Pons (tissue), 1 donor: ENCODE measurements at regions not wholly inside any gene's neighbourhood (a gene's known extent, or its start where the extent isn't known, plus 50 kb on each side); places are given as distances from the start of the nearest gene placed in this dataset.
"Not testable (repeated sequence)": the region's sequence is repeated elsewhere in the genome, so short reads cannot be mapped to it uniquely, and the experiment has no call there.

Source experiments
- DNase-seq: peaks from one replicate; pipeline ENCODE4 v3.0.0-alpha.2; 2016; ENCODE audit warnings: low spot score

DNA sequence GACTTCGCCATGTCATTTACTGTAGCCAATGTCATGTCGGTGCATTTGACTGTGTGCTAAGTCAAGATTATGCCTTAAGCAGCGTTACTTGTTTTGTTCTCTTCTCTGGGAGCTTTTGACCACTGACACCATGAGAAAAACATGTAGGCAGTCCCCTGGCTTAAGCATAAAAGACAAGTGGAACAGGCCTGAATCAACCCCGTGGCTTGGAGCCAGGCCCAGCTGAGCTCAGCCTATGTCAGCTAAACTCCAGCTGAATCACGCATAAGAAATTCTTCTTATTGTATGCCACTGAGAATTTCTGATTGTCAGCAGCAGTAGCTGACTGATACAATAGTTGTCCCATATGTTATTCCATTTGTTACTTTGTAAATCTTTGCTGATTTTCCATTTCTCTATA is 261.9 kb downstream of the CBLL2 start:
- DNase-seq = no peak

DNA sequence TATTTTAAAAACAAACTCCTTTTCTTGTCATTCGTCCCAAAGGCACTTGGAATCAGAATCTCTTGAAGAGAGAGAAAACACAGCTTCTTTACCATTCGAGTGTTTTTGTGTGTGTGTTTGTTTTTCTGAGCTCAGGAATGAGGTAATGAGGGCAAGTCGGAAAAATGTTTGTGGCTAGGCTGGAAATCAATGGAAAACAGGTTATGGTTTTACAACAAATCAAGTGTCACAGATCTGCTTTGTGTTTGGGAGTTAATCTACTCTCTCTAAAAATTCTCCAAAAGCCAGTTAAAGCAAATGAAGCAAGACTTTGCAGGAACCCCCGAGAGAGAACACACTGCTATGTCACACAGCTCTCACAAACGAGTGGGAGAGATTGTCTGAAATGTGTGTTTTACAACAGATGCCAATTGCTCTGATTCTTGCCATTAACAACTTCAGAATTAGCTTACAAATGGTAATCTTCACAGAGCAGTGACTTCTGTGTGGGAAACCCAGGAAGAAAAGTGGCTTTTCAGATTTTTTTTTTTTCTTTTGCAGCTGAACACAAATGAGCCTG is 264.1 kb downstream of the CBLL2 start:
- no peak for DNase-seq

DNA sequence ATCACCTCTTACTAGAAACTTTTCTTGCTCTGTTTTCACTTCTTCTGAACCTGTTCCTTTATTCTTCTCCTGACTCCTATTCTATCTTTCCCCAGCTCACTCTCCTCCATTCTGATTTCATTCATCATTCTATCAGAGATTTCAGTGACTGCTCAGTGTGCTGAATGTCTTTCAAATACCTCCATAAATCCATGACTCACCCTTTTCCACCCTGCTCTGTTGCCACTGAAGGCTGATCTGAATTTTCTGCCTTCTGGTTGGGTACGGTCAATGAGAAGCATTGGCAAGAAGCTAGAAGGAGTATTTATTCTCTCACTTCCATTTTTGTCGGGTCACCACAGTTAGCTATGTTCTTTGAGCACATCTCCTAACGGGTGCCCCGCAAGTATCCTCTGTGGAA is 265.9 kb downstream of the CBLL2 start:
- DNase-seq = no peak

DNA sequence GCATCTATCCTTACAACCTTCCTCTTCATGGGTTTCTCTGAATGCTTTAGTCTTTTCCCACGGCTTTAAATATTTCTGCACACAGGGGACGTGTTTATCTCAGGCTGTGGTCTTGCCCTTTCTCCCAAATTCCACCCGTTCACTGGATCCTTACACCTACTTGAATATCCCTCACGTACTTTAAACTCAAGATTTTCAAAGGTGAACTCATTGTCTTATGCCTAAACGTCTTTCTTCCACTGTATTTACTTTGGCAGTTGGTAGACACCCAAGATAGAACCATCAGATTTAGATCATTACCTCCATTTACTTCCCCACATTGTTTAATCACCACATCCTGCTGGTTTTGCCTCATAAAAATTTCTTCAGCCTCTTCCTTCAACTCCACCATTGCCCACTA is 269.2 kb downstream of the CBLL2 start:
- DNase-seq = no peak

DNA sequence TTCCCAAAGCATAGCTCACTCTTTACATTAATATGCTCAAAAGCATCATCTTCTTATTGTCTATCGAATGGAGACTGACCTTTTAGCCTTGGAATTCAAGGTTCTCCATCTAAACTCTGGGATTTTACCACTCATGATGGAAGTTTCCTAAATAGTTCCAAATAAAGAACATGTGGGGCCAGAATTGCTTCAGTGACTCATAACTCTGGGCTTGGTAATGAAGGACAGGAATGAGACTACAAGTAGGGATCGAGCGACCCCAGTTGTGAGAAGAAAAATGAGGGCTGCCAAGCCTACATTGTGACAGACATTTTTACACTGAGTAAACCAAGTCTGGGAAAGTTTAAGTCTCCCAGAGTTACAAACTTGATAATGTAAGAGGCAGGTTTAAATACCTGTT is 269.9 kb downstream of the CBLL2 start:
- DNase-seq = no peak

DNA sequence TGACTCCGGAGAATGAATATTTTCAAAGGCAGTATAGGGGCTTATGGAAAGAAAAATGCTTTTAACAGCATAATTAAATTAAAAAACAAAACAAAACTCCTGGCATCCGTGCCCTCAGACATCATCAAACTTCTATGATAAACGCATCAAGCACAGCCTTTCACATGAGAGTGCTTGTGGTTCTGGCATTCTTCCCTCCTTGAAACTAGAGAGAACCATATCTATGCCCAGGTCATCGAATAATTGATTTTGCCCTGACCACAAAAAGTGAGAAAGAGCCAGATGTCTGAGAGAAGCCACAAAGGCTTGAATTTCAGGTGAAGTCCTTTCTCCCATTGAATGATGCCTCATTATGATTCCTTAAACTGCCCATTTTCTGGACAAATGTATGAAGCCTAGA is 286.8 kb downstream of the CBLL2 start:
- no peak for DNase-seq

DNA sequence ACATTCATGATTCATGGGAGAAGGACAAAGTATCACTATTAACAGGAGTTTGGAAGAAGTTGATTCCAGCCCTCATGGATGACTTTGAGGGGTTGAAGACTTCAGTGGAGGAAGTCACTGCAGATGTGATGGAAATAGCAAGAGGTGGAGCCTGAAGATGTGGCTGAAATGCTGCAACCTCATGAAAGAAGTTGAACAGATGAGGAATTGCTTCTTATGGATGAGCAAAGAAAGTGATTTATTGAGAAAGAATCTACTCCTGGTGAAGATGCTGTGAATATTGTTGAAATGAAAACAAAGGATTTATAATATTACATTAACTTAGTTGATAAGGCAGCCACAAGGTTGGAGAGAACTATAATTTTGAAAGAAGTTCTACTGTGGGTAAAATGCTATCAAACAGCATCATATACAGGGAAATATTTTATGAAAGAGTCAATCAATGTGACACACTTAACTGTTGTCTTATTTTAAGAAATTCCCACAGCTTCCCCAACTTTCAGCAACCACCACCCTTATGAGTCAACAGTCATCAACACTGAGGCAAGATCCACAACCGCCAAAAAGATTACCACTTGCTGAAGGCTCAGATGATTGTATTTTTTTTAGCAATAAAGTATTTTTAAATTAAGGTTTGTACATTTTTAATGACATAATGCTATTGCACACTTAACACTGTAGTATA is 302.6 kb downstream of the CBLL2 start:
- no peak for DNase-seq

DNA sequence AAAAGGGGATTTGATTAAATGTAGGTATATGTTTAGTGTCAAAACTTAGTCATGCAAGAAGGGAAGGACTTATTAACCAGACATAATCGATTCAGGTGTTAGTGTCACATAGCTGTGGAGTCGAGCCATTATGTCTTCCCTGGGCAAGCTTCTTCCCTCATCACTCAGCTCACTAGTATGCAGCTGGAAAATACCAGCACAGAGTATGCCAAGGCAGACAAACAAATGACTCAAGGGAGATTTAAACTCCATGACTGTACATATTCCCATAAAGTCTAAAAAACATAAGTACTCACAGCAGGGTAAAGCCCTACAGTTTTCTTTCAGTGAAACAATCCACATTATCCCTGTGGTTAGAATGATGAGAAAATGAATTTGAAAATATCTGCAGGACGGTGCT is 304.5 kb downstream of the CBLL2 start:
- DNase-seq = no peak

DNA sequence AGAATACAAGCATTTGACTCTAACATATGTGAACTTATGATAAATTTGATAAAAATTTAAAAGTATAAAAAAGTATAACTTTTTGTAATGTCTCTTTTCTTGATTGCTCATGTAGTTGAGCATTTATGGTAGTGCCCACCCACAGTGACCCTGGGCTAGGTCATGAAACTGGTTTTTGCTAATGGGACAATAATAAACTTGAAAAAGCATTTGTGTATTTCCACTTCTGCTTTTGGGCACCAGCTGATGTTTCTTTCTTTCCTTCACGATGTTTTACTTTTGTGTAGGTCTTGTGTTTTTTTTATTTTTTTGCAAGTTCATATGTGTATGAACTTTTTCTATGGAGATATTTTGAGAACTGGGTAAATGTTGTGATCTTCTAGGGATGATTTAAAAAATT is 313.1 kb downstream of the CBLL2 start:
- DNase-seq = no peak

DNA sequence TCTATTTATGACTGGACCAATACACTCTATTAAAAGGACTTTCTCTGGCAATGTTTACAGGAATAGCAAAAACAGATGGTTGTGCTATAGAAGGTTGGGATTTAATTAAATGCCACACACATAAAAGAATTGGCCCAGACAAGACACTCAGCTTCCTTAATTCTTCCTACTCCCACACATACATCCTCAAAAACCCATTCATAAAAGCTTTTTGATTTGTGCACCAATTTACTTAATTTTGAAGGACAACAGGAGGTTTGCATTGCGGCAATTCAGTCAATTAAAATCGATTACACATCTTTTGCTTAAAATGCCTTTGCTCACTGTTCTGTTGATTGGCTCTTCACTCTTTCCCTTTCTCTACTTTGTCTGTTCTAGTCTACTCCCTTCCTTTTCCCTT is 317.1 kb downstream of the CBLL2 start:
- no peak for DNase-seq

DNA sequence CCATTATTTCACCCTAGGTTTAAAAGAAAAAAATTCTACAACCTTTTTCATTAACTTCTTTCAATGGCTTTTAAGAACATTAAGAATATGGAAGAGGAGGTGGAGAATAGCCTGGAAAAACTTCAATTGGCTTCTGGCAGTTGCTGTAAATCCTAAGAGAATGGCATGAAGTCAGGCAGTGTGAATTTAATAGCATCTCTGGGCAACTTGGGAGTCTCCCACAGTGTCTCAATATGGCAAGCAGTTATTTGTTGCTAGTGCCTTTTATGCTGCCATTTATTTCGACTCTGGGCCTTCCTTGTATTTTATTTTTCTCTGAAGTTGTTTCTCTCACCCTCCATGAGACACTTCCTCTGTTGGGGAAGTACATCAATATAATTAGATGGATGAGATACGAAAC is 322.1 kb downstream of the CBLL2 start:
- DNase-seq = peak; percentile 1

DNA sequence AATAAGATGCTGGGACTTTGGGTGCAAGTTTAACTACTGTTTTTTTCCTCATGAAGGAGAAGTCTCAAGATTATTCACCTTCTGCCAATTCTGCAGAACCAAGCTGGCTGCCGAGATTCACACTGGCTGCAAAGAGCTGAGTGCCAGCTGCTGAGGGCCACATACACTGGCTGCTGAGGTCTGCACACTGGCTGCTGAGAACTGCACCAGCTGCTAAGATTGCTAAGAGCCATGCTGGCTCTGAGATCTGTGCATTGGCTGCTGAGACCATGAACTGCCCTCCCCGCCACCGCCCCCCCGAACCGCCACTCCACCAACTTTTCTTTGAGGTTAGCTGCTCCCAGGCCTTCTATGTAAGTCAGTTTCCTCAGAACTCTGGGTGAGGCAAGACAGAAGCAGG is 330.3 kb downstream of the CBLL2 start:
- no peak for DNase-seq

DNA sequence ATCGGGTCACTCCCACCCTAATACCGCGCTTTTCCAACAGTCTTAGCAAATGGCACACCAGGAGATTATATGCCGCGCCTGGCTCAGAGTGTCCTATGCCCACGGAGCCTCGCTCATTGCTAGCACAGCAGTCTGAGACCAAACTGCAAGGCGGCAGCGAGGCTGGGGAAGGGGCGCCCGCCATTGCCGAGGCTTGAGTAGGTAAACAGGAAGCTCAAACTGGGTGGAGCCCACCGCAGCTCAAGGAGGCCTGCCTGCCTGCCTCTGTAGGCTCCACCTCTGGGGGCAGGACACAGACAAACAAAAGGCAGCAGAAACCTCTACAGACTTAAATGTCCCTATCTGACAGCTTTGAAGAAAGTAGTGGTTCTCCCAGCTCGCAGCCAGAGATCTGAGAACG is 336.7 kb downstream of the CBLL2 start:
- not testable (repeated sequence) for DNase-seq

DNA sequence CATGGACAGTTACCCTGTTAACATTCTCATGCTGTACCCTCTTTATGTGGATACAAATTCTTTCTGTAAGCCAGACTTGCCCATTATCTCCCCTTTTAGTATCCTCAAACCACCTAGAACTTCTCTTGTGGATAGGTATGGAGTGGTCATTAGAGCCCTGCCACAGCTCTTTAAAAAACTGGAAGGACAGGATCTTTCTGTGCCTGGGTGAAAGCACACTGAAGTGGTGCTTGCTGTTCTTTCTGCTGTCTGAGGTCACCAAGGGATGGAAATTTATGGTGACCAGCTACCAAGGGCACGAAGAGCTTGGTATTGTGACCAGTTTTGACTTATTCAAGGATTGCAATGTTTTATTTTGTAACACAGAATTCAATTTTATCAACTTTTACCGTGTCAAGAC is 344.2 kb downstream of the CBLL2 start:
- no peak for DNase-seq

DNA sequence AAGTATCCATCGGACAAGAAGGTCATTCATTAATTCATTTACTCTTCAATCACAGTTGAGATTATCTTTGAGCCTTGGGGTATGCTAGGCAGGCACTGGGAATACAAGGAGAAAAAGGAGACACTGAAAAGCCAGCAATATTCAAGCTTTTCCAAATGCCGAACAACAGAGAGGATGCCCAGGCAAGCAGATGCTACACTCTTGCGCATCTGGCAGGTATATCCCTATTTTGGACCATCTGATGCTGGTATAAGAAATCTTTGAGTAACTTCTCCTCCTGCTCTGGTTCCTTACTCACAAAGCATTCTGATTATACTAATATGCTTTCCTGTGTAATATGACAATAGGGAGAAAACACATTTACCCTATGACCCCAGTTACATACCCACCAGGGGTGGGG is 354.9 kb downstream of the CBLL2 start:
- DNase-seq = no peak

DNA sequence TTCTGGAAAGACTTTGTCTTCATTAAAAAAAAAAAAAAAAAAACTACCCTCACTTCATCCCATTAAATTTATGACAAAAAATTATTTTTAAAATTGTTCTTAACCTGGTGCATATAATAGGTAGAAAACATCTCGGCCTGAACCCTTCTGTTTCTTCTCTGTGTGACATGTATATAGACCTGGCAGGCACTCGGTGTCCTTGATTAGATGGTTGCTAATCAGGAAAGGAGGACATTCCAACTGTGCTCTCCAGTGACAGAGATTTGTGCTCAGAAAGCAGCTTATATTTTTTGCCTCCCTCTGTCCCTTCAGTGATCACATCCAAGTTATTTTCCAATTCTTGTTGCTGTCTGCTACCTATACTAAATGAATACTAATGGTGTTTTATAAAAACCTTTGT is 355.6 kb downstream of the CBLL2 start:
- DNase-seq = no peak

DNA sequence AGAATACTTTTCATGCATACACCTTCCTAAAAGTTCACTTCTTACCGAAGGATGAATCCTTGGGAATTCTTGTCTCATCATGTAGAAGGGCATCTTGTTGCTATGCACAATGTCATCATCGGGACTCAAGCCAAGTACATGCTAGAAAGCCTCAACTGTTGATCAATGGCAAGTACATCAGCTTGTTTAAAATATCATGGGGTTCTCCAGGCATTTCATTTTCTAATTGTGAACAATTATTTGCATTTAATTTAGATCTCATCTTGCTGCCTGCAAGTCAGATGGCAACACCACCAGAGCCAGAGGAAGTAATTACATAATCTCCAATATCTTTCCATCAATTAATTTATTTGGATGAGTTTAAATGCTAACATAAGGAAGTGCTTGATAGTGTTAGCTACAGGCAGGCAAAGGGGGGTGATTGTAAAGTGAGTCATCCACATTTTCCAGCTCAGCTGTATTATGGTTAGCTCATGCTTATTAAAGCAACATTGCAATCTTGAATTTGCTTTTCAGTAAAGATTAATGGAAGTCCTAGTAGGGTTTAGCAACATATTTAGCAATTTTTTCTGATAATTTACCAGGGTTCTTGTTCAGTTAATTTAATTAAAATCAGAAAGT is 356.5 kb downstream of the CBLL2 start:
- DNase-seq = peak; percentile 5

DNA sequence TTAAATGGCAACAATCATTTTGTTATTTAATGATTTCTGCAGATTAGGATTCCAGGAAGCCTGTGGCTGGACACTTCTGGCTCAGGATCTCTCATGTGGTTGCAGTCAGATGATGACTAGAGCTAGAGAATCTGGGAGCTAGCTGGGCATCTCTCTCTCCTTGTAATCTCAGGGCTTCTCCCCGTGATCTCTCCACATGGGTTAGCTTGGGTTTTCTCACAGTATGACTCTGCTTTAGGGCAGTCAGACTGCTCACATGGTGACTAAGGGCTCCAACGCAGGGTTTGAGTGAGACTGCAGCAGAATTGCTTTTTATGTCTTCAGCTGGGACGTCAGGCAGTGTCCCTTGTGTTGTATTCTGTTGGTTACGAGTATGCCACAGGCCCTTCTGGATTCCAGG is 361.4 kb downstream of the CBLL2 start:
- DNase-seq = no peak

DNA sequence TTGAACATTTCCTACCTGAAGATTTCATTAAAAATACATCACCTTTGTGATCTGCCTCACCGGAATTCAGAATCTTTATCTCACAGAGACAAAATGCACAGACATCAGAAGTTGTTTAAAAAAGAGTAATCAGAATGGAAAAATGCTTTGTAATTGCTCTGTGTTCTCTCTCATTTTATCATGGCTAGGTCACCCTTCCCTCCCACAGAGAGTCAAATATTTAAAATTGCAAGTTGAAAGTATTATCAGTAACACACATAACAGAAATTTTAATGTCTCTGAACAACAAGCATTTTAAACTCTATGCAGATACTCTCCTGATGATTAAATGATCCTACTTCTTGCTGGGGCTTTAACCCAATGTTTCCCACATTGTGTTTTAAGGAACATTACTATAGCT is 362.0 kb downstream of the CBLL2 start:
- DNase-seq = no peak

DNA sequence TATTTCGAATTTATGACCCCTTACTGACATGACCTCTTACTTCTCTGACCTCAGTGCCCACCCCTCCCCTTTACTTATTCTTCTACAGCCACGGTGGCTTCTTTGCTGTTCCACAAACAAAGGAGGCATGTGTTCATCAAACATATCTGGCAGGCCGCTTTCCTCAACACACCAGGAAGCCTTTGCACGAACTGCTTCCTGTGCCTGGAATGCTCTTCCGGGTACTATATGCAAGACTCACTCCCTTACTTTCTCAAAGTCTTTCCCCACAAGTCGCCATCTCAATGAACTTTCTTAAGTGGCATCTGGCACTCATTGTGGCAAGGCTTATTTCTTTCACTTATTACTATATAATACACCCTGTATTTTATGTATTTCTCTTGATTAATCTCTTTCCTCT is 351.5 kb upstream of the DDX53 start:
- no peak for DNase-seq

DNA sequence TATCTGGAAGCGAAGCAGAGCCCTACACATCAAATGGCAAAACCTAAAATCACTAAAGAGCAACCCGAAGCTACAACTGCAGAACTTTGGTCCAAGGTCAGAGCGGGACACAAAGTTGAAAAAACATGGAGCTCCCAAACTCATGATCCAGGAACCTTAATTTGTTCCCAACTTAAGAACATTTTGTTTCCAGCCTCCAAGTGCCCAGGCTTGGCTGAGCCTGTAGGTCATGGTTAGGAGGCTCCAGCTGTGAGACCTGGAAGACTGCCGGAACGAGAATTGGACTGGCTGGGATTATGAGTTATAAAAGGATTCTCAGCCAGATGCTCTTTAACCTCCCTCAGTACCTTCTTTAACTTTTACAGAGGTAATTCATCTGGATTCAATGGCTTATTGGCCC is 349.1 kb upstream of the DDX53 start:
- no peak for DNase-seq

DNA sequence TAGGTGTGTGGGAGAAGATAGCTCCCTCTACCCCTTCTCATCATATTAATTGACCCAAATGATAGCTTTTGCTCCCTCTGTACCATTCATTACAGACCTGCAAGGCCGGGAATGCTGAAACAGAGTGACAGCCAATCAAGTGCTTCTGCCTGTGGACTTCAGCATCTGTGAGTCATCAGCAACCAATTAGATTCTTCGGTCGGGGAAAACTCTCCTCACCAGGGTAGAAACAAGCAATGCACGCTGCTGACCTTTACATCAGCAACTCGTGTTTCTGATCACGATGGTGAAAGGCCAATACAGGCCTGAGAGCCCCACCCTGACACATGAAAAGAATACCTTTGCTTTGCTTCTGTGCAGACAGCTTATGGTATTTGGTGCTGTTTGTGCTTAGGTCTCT is 347.2 kb upstream of the DDX53 start:
- peak; percentile 26 for DNase-seq

DNA sequence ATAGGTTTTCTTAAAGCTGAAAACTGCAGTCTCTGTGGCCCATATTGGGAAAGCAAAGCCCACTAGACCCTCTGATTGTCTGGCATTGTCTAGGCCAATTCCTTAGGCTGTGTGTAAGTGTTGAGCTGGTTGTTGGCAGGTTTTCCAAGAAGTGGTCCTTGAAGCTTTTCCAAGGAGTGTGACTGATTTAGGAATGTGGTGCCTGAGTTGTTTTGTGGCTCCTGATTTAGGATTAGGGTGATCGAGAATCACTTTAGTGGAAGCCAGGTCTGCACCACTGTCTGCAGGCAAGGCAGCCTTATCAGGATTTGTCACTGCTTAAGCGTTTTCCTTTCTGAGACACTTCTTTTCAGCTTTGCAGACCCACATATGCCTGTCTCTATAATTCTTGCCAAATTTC is 339.0 kb upstream of the DDX53 start:
- no peak for DNase-seq

DNA sequence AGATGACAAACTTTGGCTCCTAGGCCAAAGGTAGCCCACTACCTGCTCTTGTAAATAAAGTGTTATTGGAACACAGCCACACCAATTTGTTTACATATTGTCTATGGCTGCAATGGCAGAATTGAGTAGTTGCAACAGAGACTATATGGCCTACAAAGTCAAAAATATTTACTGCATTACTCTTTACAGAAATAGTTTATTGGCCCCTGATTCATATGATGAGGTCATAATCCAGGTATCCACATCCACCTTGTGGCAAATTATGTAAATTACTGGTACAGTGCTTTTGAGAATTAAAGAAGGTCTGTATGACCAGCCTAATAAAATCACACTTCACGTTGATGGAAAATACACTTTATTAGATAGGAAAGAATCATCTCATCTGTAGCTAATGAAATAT is 337.0 kb upstream of the DDX53 start:
- no peak for DNase-seq
